ENCODE measurements at regions not wholly inside any gene's neighbourhood (a gene's known extent, or its start where the extent isn't known, plus 50 kb on each side); places are given as distances from the start of the nearest gene placed in this dataset.

DNA sequence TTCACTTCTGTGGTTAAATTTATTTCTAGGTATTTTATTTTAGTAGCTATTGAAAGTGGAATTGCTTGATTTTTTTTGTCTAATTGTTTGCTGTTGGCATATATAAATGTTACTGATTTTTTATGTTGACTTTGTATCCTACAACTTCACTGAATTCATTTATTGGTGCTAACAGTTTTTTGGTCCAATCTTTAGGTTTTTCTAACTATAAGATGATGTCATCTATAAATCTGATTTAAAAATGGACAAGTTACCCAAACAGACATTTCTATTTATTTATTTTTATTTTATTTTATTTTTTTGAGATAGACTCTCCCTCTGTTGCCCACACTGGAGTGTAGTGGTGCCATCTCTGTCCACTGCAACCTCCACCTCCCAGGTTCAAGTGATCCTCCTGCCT lies 162.3 kb downstream of the COX7C start:
- H3K27me3 ChIP-seq (ENCODE audit: control insufficient read depth, insufficient read depth, low read length): no peaks in the 10 kb centered on the region
- no peak overlapping the region for H3K4me2 ChIP-seq (ENCODE audit: low read length)
- H3K4me3 ChIP-seq (ENCODE audit: low read length): no peak overlapping the region
- no peaks in the 10 kb centered on the region for H3K36me3 ChIP-seq (ENCODE audit: insufficient read depth, low read length)
- no peak overlapping the region for H3K9ac ChIP-seq (ENCODE audit: low read depth, low read length)
- H3K9me3 ChIP-seq (replicated peaks; ENCODE audit: low read length): no peaks in the 10 kb centered on the region
- H3K4me1 ChIP-seq (ENCODE audit: control insufficient read depth, insufficient read depth, low read length): no peaks in the 10 kb centered on the region

DNA sequence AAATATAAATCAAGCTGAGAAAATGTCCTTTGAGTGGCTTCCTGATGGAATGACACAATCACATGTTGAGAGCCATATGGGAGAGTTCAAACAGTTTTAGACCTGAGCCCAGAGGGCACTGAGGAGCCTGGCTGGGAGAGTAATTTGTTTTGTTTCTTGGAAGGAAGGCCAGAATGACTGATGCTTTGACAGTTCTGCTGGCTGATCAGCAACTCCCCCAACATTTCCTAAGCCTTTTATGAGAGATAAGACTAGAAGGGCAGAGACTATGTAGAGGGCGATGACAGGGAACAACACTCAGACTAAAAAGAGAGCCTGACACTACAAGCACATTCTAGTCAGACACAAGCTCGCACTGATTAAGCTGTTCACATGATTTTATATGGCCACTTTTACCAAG lies 169.2 kb downstream of the COX7C start:
- Histone ChIP-seq H3K4me1 (ENCODE audit: control insufficient read depth, insufficient read depth, low read length) (no peaks in the 10 kb centered on the region), H3K4me3 (ENCODE audit: low read length) (no peak overlapping the region), H3K36me3 (ENCODE audit: insufficient read depth, low read length) (no peaks in the 10 kb centered on the region), H3K9ac (ENCODE audit: low read depth, low read length) (no peak overlapping the region), H3K9me3 (replicated peaks; ENCODE audit: low read length) (no peaks in the 10 kb centered on the region), H3K27me3 (ENCODE audit: control insufficient read depth, insufficient read depth, low read length) (no peaks in the 10 kb centered on the region), H3K4me2 (ENCODE audit: low read length) (no peak overlapping the region)

DNA sequence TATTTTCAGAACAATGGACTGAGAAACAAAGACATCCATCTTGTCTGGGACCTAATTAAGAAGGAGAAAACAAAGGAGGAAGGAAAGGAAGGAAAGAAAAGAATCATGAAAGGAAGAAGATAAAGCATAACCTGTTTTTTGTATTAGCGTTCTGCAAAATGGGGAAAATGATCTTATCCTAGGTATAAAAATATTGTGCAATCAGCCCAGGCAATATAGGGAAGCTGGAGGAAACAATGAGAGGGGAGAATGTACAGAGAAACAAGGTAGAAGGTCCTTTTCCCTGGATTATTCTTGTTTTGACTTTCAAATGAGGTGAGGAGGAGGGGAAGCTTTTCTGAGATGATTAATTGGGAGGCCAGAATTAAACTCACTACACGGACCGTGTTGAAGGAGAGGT lies 177.9 kb downstream of the COX7C start:
- Histone ChIP-seq H3K36me3 (ENCODE audit: insufficient read depth, low read length) (no peaks in the 10 kb centered on the region), H3K27me3 (ENCODE audit: control insufficient read depth, insufficient read depth, low read length) (no peaks in the 10 kb centered on the region), H3K4me3 (ENCODE audit: low read length) (no peak overlapping the region), H3K9me3 (replicated peaks; ENCODE audit: low read length) (no peaks in the 10 kb centered on the region), H3K9ac (ENCODE audit: low read depth, low read length) (no peak overlapping the region), H3K4me1 (ENCODE audit: control insufficient read depth, insufficient read depth, low read length) (no peaks in the 10 kb centered on the region), H3K4me2 (ENCODE audit: low read length) (no peak overlapping the region)

DNA sequence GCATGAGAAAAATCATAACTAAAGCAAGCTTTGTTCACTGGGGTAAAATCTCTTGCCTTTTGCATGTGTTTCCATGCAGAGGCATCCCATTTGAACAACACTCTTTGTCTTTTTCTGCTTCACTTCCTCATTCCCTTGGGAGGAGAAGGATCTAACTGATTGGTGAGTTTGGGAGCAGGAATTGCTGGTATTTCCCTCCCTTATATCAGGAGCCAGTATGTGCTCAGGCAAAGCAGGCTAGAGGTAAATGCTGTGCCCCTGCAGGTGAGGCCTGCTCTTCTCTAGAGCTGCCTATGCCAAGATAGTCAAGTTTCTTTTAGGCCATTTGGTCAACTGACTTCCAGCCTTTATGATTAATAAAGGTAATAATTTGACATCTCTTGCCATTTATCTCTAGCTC lies 179.9 kb downstream of the COX7C start:
- H3K9ac ChIP-seq (ENCODE audit: low read depth, low read length): no peak overlapping the region
- no peak overlapping the region for H3K4me3 ChIP-seq (ENCODE audit: low read length)
- no peak overlapping the region for H3K4me2 ChIP-seq (ENCODE audit: low read length)
- no peaks in the 10 kb centered on the region for H3K4me1 ChIP-seq (ENCODE audit: control insufficient read depth, insufficient read depth, low read length)
- H3K36me3 ChIP-seq (ENCODE audit: insufficient read depth, low read length): no peaks in the 10 kb centered on the region
- H3K9me3 ChIP-seq (replicated peaks; ENCODE audit: low read length): no peaks in the 10 kb centered on the region
- H3K27me3 ChIP-seq (ENCODE audit: control insufficient read depth, insufficient read depth, low read length): no peaks in the 10 kb centered on the region

DNA sequence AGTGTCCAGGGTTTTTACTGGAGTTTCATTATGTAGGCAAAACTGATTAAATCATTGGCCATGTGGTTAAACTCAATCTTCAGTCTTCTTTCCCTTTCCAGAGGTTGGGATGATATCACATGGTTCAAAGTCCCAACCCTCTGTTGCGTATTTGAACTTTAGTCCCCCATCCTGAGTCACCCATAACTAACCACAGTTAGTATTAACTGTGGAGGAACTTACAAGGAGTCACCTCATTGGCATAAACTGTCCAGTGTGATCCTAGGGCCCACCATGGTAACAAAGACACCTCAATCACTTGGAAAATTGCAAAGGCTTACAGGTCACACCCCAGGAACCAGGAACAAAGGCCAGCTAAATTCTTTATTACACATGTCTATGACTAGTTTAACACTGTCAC lies 188.5 kb downstream of the COX7C start:
- H3K4me3 ChIP-seq (ENCODE audit: low read length): no peak overlapping the region
- H3K4me2 ChIP-seq (ENCODE audit: low read length): no peak overlapping the region
- H3K4me1 ChIP-seq (ENCODE audit: control insufficient read depth, insufficient read depth, low read length): no peaks in the 10 kb centered on the region

DNA sequence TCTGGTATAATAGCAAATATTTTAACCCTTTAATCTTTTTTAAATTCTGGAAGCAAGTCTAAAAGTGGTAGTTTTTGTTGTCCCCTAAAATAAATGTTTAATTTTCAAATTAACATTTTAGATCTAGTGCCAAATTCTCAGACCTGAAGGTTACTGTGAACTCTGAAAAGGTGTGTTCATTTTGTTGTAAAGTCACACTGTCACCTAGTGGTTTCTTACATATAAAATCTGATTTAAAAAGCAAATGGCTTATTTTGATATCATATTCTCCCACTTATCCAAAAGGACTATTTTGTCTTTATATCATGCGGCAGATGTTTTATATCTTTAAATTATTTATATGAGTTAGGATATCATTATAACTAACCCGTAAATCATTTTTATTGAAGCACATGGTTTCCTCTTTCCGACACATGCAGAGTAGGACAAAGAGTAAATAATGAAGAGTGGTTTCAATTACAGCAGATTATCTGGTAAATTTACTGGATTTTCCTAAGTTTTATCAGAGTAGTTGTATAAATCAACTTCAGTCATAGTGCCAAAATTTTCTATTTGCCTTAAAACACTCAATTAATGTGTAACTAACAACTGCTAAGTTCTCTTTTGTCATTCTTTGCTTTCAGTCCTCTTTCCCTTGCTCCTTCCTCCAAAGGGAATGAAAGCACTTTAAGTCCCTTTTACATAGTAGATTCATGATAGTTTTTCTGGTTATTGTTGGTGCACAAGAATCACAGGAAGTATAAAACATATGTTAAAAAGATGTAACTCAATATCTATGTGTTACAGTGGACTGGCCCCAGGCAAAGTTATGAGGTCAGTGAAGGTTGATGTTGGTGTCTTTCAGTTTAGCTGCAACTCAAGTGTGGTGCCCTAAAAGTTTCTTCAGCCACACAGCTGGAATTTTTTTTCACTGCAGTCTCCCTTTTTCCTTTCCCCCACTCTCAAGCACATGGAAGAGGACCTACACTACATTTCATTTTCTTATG lies 189.6 kb downstream of the COX7C start:
- Histone ChIP-seq H3K9me3 (replicated peaks; ENCODE audit: low read length) (no peaks in the 10 kb centered on the region), H3K4me2 (ENCODE audit: low read length) (no peak overlapping the region), H3K36me3 (ENCODE audit: insufficient read depth, low read length) (no peaks in the 10 kb centered on the region)

More for the DNA sequence above, 188.5 kb downstream of the COX7C start:
- H3K36me3 ChIP-seq (ENCODE audit: insufficient read depth, low read length): no peaks in the 10 kb centered on the region
- no peak overlapping the region for H3K9ac ChIP-seq (ENCODE audit: low read depth, low read length)
- no peaks in the 10 kb centered on the region for H3K9me3 ChIP-seq (replicated peaks; ENCODE audit: low read length)
- H3K27me3 ChIP-seq (ENCODE audit: control insufficient read depth, insufficient read depth, low read length): no peaks in the 10 kb centered on the region

DNA sequence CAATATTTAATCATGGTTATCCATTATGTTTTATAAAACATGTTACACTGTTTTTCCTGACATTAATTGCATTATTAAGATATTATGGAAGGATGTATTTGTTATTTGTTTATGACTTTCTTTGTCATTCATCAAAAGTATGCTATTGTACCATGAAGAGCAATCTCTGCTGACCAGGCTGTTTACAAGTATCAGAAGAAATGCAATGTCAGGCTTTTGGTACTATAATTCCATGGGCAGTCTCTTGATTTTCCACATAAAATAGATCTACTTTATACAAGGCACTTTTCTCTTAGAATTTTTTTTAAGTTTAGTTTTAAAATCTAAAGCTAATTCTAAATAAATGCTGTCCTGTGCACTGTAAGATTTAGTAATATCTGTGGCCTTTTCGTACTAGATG lies 196.6 kb downstream of the COX7C start:
- no peak overlapping the region for H3K4me2 ChIP-seq (ENCODE audit: low read length)

More for the DNA sequence above, 189.6 kb downstream of the COX7C start:
- Histone ChIP-seq H3K4me3 (ENCODE audit: low read length) (no peak overlapping the region), H3K27me3 (ENCODE audit: control insufficient read depth, insufficient read depth, low read length) (no peaks in the 10 kb centered on the region), H3K9ac (ENCODE audit: low read depth, low read length) (no peak overlapping the region), H3K4me1 (ENCODE audit: control insufficient read depth, insufficient read depth, low read length) (no peaks in the 10 kb centered on the region)

DNA sequence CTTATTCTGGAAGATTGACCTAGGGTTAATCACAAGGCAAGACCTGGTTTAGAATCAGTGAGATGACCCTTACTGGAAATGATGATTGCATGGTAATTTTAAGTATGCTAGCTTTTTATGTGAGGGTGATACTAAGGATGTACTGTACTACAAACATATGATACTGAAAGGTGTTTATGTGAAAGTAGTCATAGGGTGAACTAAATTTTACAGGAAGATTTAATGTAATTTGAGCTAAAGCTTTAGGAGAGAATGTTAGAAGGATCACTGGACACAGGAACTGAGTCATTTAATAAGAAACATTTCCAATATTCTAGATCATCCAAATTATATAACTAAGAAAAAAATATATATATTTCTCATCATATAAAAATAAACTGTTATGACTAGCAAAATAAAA lies 197.2 kb downstream of the COX7C start:
- H3K9me3 ChIP-seq (replicated peaks; ENCODE audit: low read length): no peaks in the 10 kb centered on the region
- no peaks in the 10 kb centered on the region for H3K27me3 ChIP-seq (ENCODE audit: control insufficient read depth, insufficient read depth, low read length)
- no peaks in the 10 kb centered on the region for H3K4me1 ChIP-seq (ENCODE audit: control insufficient read depth, insufficient read depth, low read length)

More for the DNA sequence above, 196.6 kb downstream of the COX7C start:
- Histone ChIP-seq H3K9ac (ENCODE audit: low read depth, low read length) (no peak overlapping the region), H3K36me3 (ENCODE audit: insufficient read depth, low read length) (no peaks in the 10 kb centered on the region), H3K27me3 (ENCODE audit: control insufficient read depth, insufficient read depth, low read length) (no peaks in the 10 kb centered on the region), H3K4me1 (ENCODE audit: control insufficient read depth, insufficient read depth, low read length) (no peaks in the 10 kb centered on the region), H3K4me3 (ENCODE audit: low read length) (no peak overlapping the region), H3K9me3 (replicated peaks; ENCODE audit: low read length) (no peaks in the 10 kb centered on the region)

DNA sequence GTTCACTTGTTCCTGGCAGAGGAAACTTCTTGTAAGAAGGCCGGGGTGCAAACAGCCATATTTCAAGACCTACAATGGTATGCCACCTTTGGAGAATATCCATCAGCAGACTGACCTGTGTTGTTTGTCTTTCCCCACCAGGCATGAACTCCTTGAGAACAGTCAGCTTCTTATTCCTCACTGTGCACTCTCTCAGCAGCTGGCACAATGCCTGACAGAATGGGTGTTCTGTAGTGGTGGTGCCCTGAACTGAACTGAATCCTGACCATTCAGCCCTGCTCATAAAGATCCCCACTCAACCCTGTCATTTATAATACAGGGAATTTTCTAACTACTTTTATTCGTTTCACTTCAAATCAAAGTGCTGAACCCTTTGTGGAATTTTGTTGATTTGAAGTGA lies 206.9 kb downstream of the COX7C start:
- H3K4me2 ChIP-seq (ENCODE audit: low read length): no peak overlapping the region
- no peak overlapping the region for H3K9ac ChIP-seq (ENCODE audit: low read depth, low read length)
- H3K27me3 ChIP-seq (ENCODE audit: control insufficient read depth, insufficient read depth, low read length): peaks cover 6% of the 10 kb centered on the region
- H3K36me3 ChIP-seq (ENCODE audit: insufficient read depth, low read length): no peaks in the 10 kb centered on the region
- H3K9me3 ChIP-seq (replicated peaks; ENCODE audit: low read length): no peaks in the 10 kb centered on the region
- no peak overlapping the region for H3K4me3 ChIP-seq (ENCODE audit: low read length)
- no peaks in the 10 kb centered on the region for H3K4me1 ChIP-seq (ENCODE audit: control insufficient read depth, insufficient read depth, low read length)

More for the DNA sequence above, 197.2 kb downstream of the COX7C start:
- no peak overlapping the region for H3K4me3 ChIP-seq (ENCODE audit: low read length)
- H3K9ac ChIP-seq (ENCODE audit: low read depth, low read length): no peak overlapping the region
- no peaks in the 10 kb centered on the region for H3K36me3 ChIP-seq (ENCODE audit: insufficient read depth, low read length)
- no peak overlapping the region for H3K4me2 ChIP-seq (ENCODE audit: low read length)

DNA sequence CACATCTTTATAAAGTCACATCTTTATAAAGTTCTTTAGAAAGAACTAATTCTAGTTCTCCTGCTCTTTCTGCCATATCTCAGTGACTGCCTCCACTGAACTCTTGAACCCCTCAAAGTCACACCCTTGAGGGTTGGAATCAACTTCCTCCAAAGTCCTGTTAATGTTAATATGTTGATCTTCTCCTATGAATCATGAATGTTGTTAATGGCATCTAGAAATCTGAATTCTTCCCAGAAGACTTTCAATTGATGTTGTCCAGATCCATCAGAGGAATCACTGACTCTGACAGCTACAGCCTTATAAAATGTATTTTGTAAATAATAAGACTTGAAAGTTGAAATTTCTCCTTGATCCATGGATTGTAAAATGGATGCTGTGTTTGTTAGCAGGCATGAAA lies 213.4 kb downstream of the COX7C start:
- no peak overlapping the region for H3K4me3 ChIP-seq (ENCODE audit: low read length)
- H3K9me3 ChIP-seq (replicated peaks; ENCODE audit: low read length): no peaks in the 10 kb centered on the region
- H3K9ac ChIP-seq (ENCODE audit: low read depth, low read length): no peak overlapping the region
- H3K36me3 ChIP-seq (ENCODE audit: insufficient read depth, low read length): no peaks in the 10 kb centered on the region
- H3K4me1 ChIP-seq (ENCODE audit: control insufficient read depth, insufficient read depth, low read length): no peaks in the 10 kb centered on the region
- H3K27me3 ChIP-seq (ENCODE audit: control insufficient read depth, insufficient read depth, low read length): peaks cover 3% of the 10 kb centered on the region
- H3K4me2 ChIP-seq (ENCODE audit: low read length): no peak overlapping the region

DNA sequence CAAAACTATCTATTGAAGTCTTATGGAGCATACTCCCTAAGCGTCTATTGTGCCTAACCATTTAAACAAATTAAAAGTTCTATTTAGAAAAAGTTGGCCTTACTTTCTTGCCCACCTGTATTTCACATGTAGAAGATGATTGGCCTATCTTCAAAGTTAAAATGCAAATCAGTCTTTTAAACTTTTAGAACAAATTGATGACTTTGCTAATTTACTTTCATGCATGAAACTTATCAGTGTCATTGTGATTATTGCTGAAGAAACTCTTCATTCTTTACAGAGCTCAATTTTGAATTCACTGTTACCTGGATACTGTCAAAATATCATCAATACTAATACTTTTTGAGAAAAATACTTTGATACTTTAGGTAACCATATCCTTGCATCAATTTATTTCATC lies 216.1 kb downstream of the COX7C start:
- H3K9ac ChIP-seq (ENCODE audit: low read depth, low read length): no peak overlapping the region
- no peaks in the 10 kb centered on the region for H3K9me3 ChIP-seq (replicated peaks; ENCODE audit: low read length)
- no peaks in the 10 kb centered on the region for H3K27me3 ChIP-seq (ENCODE audit: control insufficient read depth, insufficient read depth, low read length)
- no peaks in the 10 kb centered on the region for H3K36me3 ChIP-seq (ENCODE audit: insufficient read depth, low read length)
- H3K4me3 ChIP-seq (ENCODE audit: low read length): no peak overlapping the region
- no peaks in the 10 kb centered on the region for H3K4me1 ChIP-seq (ENCODE audit: control insufficient read depth, insufficient read depth, low read length)
- H3K4me2 ChIP-seq (ENCODE audit: low read length): no peak overlapping the region

DNA sequence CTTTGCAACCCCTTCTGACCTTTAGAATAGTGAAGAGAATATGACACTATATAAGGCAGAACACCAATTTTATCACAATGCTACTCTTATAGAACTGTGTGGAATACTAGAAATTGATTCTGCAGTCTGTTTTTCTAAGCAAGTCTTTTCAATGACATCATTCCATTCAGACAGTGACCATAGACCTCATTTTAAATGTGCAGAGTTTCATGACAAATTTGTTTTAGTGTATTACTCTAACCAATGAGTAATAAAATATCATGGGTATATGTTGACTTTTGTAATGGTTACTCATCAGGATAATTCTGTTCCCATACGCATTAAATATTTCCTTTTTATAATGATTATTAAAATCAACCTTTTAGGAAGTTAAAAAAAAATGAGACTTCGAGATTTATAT lies 219.9 kb downstream of the COX7C start:
- no peak overlapping the region for H3K9ac ChIP-seq (ENCODE audit: low read depth, low read length)
- H3K27me3 ChIP-seq (ENCODE audit: control insufficient read depth, insufficient read depth, low read length): no peaks in the 10 kb centered on the region
- no peak overlapping the region for H3K4me3 ChIP-seq (ENCODE audit: low read length)
- H3K4me1 ChIP-seq (ENCODE audit: control insufficient read depth, insufficient read depth, low read length): no peaks in the 10 kb centered on the region
- H3K36me3 ChIP-seq (ENCODE audit: insufficient read depth, low read length): no peaks in the 10 kb centered on the region
- no peaks in the 10 kb centered on the region for H3K9me3 ChIP-seq (replicated peaks; ENCODE audit: low read length)
- no peak overlapping the region for H3K4me2 ChIP-seq (ENCODE audit: low read length)

Data from skeletal muscle satellite cell (primary cell).